ENCODE measurements at regions not wholly inside any gene's neighbourhood (a gene's known extent, or its start where the extent isn't known, plus 50 kb on each side); places are given as distances from the start of the nearest gene placed in this dataset.

DNA sequence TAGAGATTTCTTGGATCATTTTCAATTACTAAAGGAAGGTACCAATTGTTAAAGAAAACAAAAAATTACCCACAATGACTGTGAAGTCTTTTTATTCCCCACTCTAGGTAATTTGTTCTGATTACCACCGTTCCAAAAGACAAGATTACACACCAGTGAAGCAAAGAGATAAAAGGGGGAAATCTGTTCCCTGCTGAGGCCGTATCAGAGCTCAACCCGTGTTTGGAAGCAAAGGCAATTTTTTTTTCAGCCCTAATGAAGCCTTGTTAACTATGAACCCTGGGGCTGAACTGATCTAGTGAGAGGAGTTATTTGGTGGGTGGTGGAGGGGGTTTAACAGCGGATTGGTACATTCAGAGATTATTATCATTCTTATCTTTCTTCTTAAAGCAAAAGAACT, 128.5 kb downstream of the ALDH8A1 start:
- Histone ChIP-seq H3K18ac (ENCODE audit: extremely low read depth, low read length) (no peak overlapping the region), H3K79me1 (ENCODE audit: low read depth, low read length) (no peaks in the 10 kb centered on the region), H4K5ac (ENCODE audit: insufficient read length, low read depth, low read length) (no peak overlapping the region), H4K8ac (ENCODE audit: extremely low read depth, insufficient read depth, low read length) (no peak overlapping the region), H2BK120ac (replicated peaks; ENCODE audit: low read depth, low read length) (no peak overlapping the region), H2AK5ac (ENCODE audit: low read depth, low read length) (no peak overlapping the region), H2BK12ac (ENCODE audit: low read depth, low read length) (no peak overlapping the region), H4K20me1 (replicated peaks in 1 of 2; ENCODE audit: control insufficient read depth in 1 of 2, insufficient read depth in 2 of 2, low read length in 2 of 2) (no peaks in the 10 kb centered on the region), H2BK15ac (ENCODE audit: low read length) (no peak overlapping the region), H3K56ac (replicated peaks; ENCODE audit: insufficient read length, low read depth, low read length) (no peak overlapping the region), H3K4me3 (ENCODE audit: extremely low read depth in 1 of 4, insufficient read depth in 2 of 4, low read depth in 3 of 4, low read length in 4 of 4) (no peak overlapping the region), H3K36me3 (ENCODE audit: control insufficient read depth in 2 of 4, insufficient read depth in 4 of 4, low read length in 3 of 4) (no peaks in the 10 kb centered on the region), H3K27ac (ENCODE audit: low read depth, low read length) (no peak overlapping the region), H3K14ac (ENCODE audit: insufficient read length) (no peak overlapping the region), H2AFZ (ENCODE audit: low read length) (no peak overlapping the region), H4K91ac (replicated peaks; ENCODE audit: insufficient read length, low read length) (no peak overlapping the region), H3K4me1 (replicated peaks in 1 of 4; ENCODE audit: control insufficient read depth in 3 of 4, insufficient read depth in 4 of 4, low read length in 3 of 4) (no peaks in the 10 kb centered on the region), H2BK5ac (ENCODE audit: low read depth, low read length) (no peak overlapping the region), H3K4me2 (ENCODE audit: insufficient read depth in 1 of 2, low read depth in 2 of 2, low read length in 2 of 2) (no peak overlapping the region), H3K79me2 (ENCODE audit: control insufficient read depth in 1 of 2, insufficient read depth in 2 of 2, low read length in 2 of 2) (no peaks in the 10 kb centered on the region), H3K23me2 (ENCODE audit: low read depth, low read length) (no peaks in the 10 kb centered on the region), H3K23ac (ENCODE audit: insufficient read length) (no peak overlapping the region), H2BK20ac (ENCODE audit: low read length) (no peak overlapping the region), H3K9me3 (ENCODE audit: insufficient read depth in 2 of 2, low read depth in 1 of 2, low read length in 1 of 2) (peaks cover 2 to 3% of the 10 kb centered on the region in 2 experiments; a peak in 1 of 4 replicates), H3K27me3 (replicated peaks in 1 of 4; ENCODE audit: control insufficient read depth in 3 of 4, extremely low read depth in 1 of 4, insufficient read depth in 3 of 4, low read length in 3 of 4) (no peaks in the 10 kb centered on the region), H3K9ac (replicated peaks in 1 of 4; ENCODE audit: extremely low read depth in 1 of 4, low read depth in 3 of 4, low read length in 3 of 4) (no peak overlapping the region), H3K4ac (replicated peaks; ENCODE audit: insufficient read length, low read depth, low read length) (no peak overlapping the region)
- 87% methylated on average over 4 of the region's 4 CpGs; no CpG with 5 or more reads in 1 of the 2 experiments for WGBS, 2 experiments (ENCODE audit: extremely low coverage in 1 of 2, insufficient coverage in 1 of 2, insufficient read length in 1 of 2, insufficient replicate concordance in 2 of 2, low coverage in 1 of 2, low lambda C conversion rate in 2 of 2, missing lambda C conversion rate in 1 of 2)
- ChIA-PET CTCF (ENCODE audit: partially characterized antibody) (interaction anchor here (1.2 to 3.8 kb wide), 3 partner anchors 10 to 664 kb away, joined by 3 to 19 read pairs (median 16); no protein-coding TSS in a partner anchor), POLR2A (ENCODE audit: partially characterized antibody) (interaction anchor here (1.1 kb wide), 1 partner anchor 647 kb away, joined by 6 read pairs; no protein-coding TSS in a partner anchor)
- FAIRE-seq (no peak), DNase-seq (ENCODE audit: low read depth in 1 of 2, low spot score in 2 of 2) (no peak)
- TF ChIP-seq CEBPB (IDR thresholded peaks at IDR 0.05; ENCODE audit: low read depth, low read length) = no peak
- TF ChIP-seq GTF2F1 (IDR thresholded peaks at IDR 0.05; ENCODE audit: borderline replicate concordance, low read depth, low read length) = no peak
- TF ChIP-seq SIX5 (IDR thresholded peaks at IDR 0.05; ENCODE audit: low read depth, low read length) = no peak
- no peak for TF ChIP-seq TAF7 (optimal IDR thresholded peaks at IDR 0.05; ENCODE audit: borderline replicate concordance, low read depth, low read length)
- TF ChIP-seq, protein P1, sequence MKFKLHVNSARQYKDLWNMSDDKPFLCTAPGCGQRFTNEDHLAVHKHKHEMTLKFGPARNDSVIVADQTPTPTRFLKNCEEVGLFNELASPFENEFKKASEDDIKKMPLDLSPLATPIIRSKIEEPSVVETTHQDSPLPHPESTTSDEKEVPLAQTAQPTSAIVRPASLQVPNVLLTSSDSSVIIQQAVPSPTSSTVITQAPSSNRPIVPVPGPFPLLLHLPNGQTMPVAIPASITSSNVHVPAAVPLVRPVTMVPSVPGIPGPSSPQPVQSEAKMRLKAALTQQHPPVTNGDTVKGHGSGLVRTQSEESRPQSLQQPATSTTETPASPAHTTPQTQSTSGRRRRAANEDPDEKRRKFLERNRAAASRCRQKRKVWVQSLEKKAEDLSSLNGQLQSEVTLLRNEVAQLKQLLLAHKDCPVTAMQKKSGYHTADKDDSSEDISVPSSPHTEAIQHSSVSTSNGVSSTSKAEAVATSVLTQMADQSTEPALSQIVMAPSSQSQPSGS (IDR thresholded peaks at IDR 0.05; ENCODE audit: low read length) = no peak
- TF ChIP-seq BRCA1 (IDR thresholded peaks at IDR 0.05; ENCODE audit: low read depth, low read length) = no peak
- no peak for TF ChIP-seq EGR1 (IDR thresholded peaks at IDR 0.05; ENCODE audit: borderline replicate concordance, low read depth, low read length)
- TF ChIP-seq ASH2L (IDR thresholded peaks at IDR 0.05; ENCODE audit: low read length) = no peak
- no peak for TF ChIP-seq NRF1 (IDR thresholded peaks at IDR 0.05; ENCODE audit: low read depth, low read length)
- TF ChIP-seq SIN3A (conservative IDR thresholded peaks at IDR 0.05 in 1 of 2, IDR thresholded peaks at IDR 0.05 in 1 of 2; ENCODE audit: low read depth in 1 of 2, low read length in 2 of 2) = no peak
- TF ChIP-seq, protein P2, sequence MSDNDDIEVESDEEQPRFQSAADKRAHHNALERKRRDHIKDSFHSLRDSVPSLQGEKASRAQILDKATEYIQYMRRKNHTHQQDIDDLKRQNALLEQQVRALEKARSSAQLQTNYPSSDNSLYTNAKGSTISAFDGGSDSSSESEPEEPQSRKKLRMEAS (IDR thresholded peaks at IDR 0.05) = no peak
- TF ChIP-seq SRF (IDR thresholded peaks at IDR 0.05; ENCODE audit: low read depth, low read length) = no peak
- TF ChIP-seq POLR2A (IDR thresholded peaks at IDR 0.05; ENCODE audit: control extremely low read depth in 1 of 2, low read depth in 2 of 2, low read length in 2 of 2) = no peak
- TF ChIP-seq KDM1A (IDR thresholded peaks at IDR 0.05; ENCODE audit: borderline replicate concordance, low read length) = no peak
